Mesodermal cell (in vitro differentiated cells): ENCODE measurements at regions not wholly inside any gene's neighbourhood (a gene's known extent, or its start where the extent isn't known, plus 50 kb on each side); places are given as distances from the start of the nearest gene placed in this dataset.

Experiments used
- H3K27ac ChIP-seq: 2 replicates; pipeline ENCODE4 v1.7.0; 2013; ENCODE audit warnings: mild to moderate bottlenecking, low read depth, low read length, moderate library complexity; ENCODE audit not compliant: severe bottlenecking
- H3K36me3 ChIP-seq: 2 replicates; pipeline ENCODE4 v1.7.1; 2013; ENCODE audit warnings: mild to moderate bottlenecking, low read length, moderate library complexity; ENCODE audit not compliant: control insufficient read depth, insufficient read depth
- H3K4me1 ChIP-seq: one replicate; pipeline ENCODE4 v1.7.1; 2013; ENCODE audit warnings: mild to moderate bottlenecking, low read length; ENCODE audit not compliant: insufficient read depth, control insufficient read depth, poor library complexity, severe bottlenecking
- H3K4me3 ChIP-seq: 2 replicates; pipeline ENCODE4 v1.7.0; 2013; ENCODE audit warnings: low read length, control low read depth, mild to moderate bottlenecking; ENCODE audit not compliant: insufficient read depth, poor library complexity, severe bottlenecking; ENCODE audit errors: extremely low read depth
- H3K9me3 ChIP-seq: 2 replicates; pipeline ENCODE4 v1.7.1; 2013; ENCODE audit warnings: mild to moderate bottlenecking, low read length, moderate library complexity; ENCODE audit not compliant: control insufficient read depth
- WGBS, 2 experiments: methylation state at CpG; one replicate each; pipeline ENCODE4 v1.1.5; 2013; ENCODE audit warnings: missing lambda C conversion rate in 2 of 2; ENCODE audit not compliant: insufficient coverage in 2 of 2; 5-methylcytosine and 5-hydroxymethylcytosine counted together

GRCh38 chr16:58836427-58836826 is 102.3 kb upstream of the GOT2 start:
- no peaks in the 10 kb centered on the region for H3K9me3 ChIP-seq
- H3K27ac ChIP-seq = no peak overlapping the region
- H3K4me1 ChIP-seq = no peaks in the 10 kb centered on the region
- 90% methylated on average over 2 of the region's 6 CpGs; no CpG with 5 or more reads in 1 of the 2 experiments for WGBS, 2 experiments
- H3K36me3 ChIP-seq = no peaks in the 10 kb centered on the region
- no peak overlapping the region for H3K4me3 ChIP-seq

DNA sequence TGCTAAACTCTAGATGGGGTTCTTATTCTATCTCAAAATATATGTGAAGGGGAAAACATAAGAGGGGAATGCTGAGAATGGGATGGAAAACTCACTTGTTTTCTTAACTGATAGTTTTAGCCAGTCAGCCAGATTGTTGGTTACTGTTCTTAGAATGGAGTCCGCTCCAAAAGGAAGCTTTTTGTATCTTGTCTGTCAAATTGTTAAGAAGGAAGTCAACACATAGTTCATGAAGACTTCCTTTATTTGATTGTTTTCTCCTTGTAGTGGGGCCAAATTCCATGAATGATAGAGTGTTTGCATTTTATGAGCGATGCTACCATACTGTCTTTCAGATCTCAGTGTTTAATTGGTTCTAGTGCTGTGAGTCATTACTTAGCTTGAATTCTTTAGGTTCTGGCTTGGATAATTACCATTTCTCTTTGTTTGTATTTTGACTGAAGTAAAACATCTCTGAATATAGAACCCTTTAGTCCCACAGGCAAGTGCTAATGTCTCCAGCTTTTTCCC is 98.3 kb upstream of the GOT2 start:
- Histone ChIP-seq H3K9me3 (no peaks in the 10 kb centered on the region), H3K4me1 (no peaks in the 10 kb centered on the region), H3K36me3 (no peaks in the 10 kb centered on the region), H3K4me3 (no peak overlapping the region), H3K27ac (peak overlapping the region; percentile 26)
- WGBS, 2 experiments = 80 to 92% methylated on average over 1 to 2 of the region's 2 CpGs

DNA sequence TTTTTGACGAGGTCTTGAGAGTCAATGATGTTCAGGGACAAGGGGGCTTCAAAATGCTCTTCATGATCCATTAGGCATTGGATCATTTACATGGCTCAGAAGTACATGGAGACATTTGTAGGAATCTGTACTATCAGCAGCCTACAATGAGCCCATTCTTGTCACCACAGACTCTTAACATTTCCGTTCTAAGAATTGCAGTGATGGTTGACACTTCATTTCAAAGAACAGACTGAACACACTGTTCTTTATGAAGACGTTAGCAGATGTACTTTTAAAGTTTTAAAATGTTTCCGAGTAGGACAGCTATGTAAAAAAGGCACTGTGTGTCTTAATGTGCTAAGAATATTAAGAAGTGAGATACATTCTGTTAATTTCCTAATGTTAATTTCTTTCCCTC is 97.3 kb upstream of the GOT2 start:
- no peaks in the 10 kb centered on the region for H3K9me3 ChIP-seq
- no peak overlapping the region for H3K4me3 ChIP-seq
- 94 to 100% methylated on average over 2 to 3 of the region's 4 CpGs for WGBS, 2 experiments
- H3K36me3 ChIP-seq = no peaks in the 10 kb centered on the region
- H3K27ac ChIP-seq = no peak overlapping the region
- H3K4me1 ChIP-seq = no peaks in the 10 kb centered on the region

- WGBS, 2 experiments = 95 to 100% methylated on average over 4 of the region's 8 CpGs
- Histone ChIP-seq H3K4me3 (no peak overlapping the region), H3K36me3 (no peaks in the 10 kb centered on the region), H3K4me1 (no peaks in the 10 kb centered on the region), H3K27ac (no peak overlapping the region), H3K9me3 (no peaks in the 10 kb centered on the region)
Observed at GRCh38 chr16:58828901-58829545, 94.9 kb upstream of the GOT2 start.

GRCh38 chr16:58824201-58824600 is 90.1 kb upstream of the GOT2 start:
- Histone ChIP-seq H3K27ac (no peak overlapping the region), H3K4me1 (no peaks in the 10 kb centered on the region), H3K36me3 (no peaks in the 10 kb centered on the region), H3K4me3 (no peak overlapping the region), H3K9me3 (no peaks in the 10 kb centered on the region)

DNA sequence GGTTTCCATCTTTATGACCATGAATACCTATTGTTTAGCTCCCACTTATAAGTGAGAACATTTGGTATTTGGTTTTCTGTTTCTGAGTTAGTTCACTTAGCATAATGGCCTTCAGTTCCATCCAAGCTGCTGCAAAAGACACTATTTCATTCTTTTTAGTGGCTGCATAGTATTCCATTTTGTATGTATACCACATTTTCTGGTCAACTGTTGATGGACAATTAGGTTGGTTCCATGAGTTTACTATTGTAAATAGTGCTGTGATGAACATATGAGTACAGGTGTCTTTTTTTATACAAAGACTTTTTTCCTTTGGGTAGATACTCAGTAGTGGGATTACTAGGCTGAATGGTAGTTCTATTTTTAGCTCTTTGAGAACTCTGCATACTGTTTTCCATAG is 87.8 kb upstream of the GOT2 start:
- Histone ChIP-seq H3K4me3 (no peak overlapping the region), H3K4me1 (no peaks in the 10 kb centered on the region), H3K36me3 (no peaks in the 10 kb centered on the region), H3K27ac (no peak overlapping the region), H3K9me3 (no peaks in the 10 kb centered on the region)

DNA sequence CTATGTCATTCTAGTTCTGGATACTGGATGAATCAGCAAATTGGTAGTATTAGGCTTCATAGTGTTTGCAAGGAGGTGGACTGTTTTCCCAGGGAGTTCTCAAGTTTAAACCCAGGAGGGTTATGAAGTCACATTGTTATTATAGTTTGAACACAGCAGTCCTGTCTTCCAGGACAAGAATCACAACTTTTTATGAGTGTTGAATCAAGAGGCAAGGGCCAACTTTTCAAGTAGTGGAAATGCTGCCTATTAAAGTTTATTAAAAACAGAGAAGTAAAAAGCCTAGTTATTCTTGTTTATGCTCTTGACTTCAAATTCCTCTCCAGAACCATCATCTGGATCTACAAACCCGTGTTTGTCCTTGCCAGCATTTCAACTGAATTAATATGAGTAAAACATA is 86.3 kb upstream of the GOT2 start:
- Histone ChIP-seq H3K4me3 (no peak overlapping the region), H3K9me3 (no peaks in the 10 kb centered on the region), H3K36me3 (no peaks in the 10 kb centered on the region), H3K4me1 (no peaks in the 10 kb centered on the region), H3K27ac (no peak overlapping the region)
- WGBS, 2 experiments = 100% methylated on average over 1 of the region's 1 CpG; no CpG with 5 or more reads in 1 of the 2 experiments

DNA sequence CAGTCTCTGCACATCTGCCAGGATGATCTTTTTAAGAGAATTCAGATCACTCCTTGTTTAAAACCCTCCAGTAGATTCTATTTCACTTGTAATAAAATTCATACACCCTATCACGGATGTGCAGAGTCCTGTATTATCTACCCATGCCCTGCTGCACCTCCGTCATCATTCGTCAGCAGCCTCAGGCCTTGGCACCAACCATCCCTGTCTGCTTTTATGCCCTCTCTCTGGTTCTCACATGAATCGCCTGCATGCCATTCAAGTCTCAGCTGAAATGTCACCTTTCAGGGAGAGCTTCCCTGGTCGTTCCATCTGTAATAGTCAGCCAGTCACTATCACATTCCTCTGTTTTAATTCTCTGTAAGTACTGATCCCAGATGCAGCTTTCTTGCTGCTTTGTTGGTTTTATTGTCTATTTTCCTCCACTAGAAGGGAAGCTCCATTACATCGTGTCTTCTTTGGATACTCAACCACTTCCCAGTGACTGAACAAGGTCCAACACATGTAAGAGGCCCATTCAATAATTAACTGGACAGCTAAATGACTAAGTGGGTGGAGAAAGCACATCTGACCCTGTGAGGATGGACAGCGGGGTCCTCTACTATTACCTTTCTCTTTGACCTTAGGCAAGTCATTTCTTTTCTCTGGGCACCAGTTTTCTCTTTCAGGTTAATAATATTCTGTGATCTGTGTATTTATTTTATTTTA is 81.2 kb upstream of the GOT2 start:
- Histone ChIP-seq H3K9me3 (no peaks in the 10 kb centered on the region), H3K36me3 (no peaks in the 10 kb centered on the region), H3K4me1 (peaks cover 5% of the 10 kb centered on the region), H3K4me3 (no peak overlapping the region), H3K27ac (no peak overlapping the region)
- WGBS, 2 experiments = 86 to 98% methylated on average over 4 to 5 of the region's 7 CpGs

GRCh38 chr16:58814348-58814801 is 80.3 kb upstream of the GOT2 start:
- WGBS, 2 experiments = 0% methylated on average over 1 to 5 of the region's 12 CpGs
- Histone ChIP-seq H3K4me1 (peaks cover 5% of the 10 kb centered on the region), H3K27ac (peak overlapping the region; percentile 41), H3K9me3 (no peaks in the 10 kb centered on the region), H3K36me3 (no peaks in the 10 kb centered on the region), H3K4me3 (no peak overlapping the region)

DNA sequence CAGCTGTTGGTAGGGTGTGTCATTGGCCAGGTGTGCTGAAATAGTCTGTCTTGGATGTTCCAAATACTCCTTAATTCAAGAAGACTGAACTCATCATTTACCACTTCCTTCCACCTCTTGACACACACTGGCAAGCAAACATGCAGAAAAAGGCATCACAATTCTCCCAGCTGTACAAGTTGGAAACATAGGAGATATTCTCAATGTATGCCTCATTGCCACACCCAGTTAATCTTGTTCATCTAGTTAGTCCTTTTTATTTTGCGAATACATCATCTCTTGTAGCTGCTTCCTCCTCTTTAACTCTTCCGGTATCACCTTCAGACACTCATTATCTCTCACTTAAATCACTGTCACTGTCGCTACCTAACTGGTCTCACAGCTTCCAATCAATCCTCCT is 75.1 kb upstream of the GOT2 start:
- H3K4me1 ChIP-seq = no peaks in the 10 kb centered on the region
- no peak overlapping the region for H3K4me3 ChIP-seq
- no peaks in the 10 kb centered on the region for H3K36me3 ChIP-seq
- no peaks in the 10 kb centered on the region for H3K9me3 ChIP-seq
- WGBS, 2 experiments = 91 to 95% methylated on average over 2 to 3 of the region's 3 CpGs
- H3K27ac ChIP-seq = no peak overlapping the region

GRCh38 chr16:58807276-58807675 is 73.2 kb upstream of the GOT2 start:
- peaks cover 7% of the 10 kb centered on the region for H3K9me3 ChIP-seq
- H3K27ac ChIP-seq = no peak overlapping the region
- no peak overlapping the region for H3K4me3 ChIP-seq

More at GRCh38 chr16:58807276-58807675, 73.2 kb upstream of the GOT2 start:
- Histone ChIP-seq H3K4me1 (no peaks in the 10 kb centered on the region), H3K36me3 (no peaks in the 10 kb centered on the region)
